ENCODE measurements at regions not wholly inside any gene's neighbourhood (a gene's known extent, or its start where the extent isn't known, plus 50 kb on each side); places are given as distances from the start of the nearest gene placed in this dataset.
"Not testable (repeated sequence)": the region's sequence is repeated elsewhere in the genome, so short reads cannot be mapped to it uniquely, and the experiment has no call there.

DNA sequence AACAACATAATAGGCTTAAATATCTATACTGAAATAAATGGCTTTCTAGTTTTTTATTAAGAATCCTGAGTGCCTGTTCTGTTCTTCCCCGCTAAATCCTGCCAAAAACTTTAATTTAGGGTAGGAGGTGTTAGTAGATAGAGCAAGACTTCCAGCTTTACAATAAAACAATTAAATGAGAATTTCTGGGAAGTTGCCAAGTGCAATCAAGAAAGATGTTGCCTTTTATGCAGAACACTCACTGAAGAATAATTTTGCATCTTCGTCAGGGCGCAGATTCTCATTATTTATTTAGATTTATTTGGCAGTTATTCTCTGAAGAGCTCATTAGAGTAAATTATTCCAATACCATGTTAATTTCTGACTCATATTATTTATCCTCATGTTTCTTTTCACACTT lies 103.2 kb upstream of the GPR141 start:
- no CpG with 5 or more reads among the region's 3 CpGs for WGBS (ENCODE audit: insufficient coverage)
- DNase-seq = no peak
- Mint-ChIP-seq H3K27ac (no peak overlapping the region), H3K27me3 (ENCODE audit: low read depth in 3 of 3) (no peaks in the 10 kb centered on the region), H3K4me1 (peaks cover 28% of the 10 kb centered on the region), H3K4me3 (no peak overlapping the region), H3K9me3 (no peaks in the 10 kb centered on the region), H3K36me3 (no peaks in the 10 kb centered on the region)
- H3K79me2 ChIP-seq (ENCODE audit: insufficient read depth, low read length) = no peaks in the 10 kb centered on the region
- TF ChIP-seq, protein P1, sequence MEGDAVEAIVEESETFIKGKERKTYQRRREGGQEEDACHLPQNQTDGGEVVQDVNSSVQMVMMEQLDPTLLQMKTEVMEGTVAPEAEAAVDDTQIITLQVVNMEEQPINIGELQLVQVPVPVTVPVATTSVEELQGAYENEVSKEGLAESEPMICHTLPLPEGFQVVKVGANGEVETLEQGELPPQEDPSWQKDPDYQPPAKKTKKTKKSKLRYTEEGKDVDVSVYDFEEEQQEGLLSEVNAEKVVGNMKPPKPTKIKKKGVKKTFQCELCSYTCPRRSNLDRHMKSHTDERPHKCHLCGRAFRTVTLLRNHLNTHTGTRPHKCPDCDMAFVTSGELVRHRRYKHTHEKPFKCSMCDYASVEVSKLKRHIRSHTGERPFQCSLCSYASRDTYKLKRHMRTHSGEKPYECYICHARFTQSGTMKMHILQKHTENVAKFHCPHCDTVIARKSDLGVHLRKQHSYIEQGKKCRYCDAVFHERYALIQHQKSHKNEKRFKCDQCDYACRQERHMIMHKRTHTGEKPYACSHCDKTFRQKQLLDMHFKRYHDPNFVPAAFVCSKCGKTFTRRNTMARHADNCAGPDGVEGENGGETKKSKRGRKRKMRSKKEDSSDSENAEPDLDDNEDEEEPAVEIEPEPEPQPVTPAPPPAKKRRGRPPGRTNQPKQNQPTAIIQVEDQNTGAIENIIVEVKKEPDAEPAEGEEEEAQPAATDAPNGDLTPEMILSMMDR (IDR thresholded peaks at IDR 0.05) = no peak
- H3K36me3 ChIP-seq (replicated peaks in 1 of 2; ENCODE audit: control insufficient read depth in 1 of 2, insufficient read depth in 2 of 2, low read length in 2 of 2) = no peaks in the 10 kb centered on the region
- H3K4me2 ChIP-seq (replicated peaks; ENCODE audit: extremely low read depth, low read length, poor library complexity, severe bottlenecking) = no peak overlapping the region
- H3K4me3 ChIP-seq (replicated peaks in 1 of 3; ENCODE audit: low read depth in 2 of 3, low read length in 3 of 3) = no peak overlapping the region
- no peaks in the 10 kb centered on the region for H4K20me1 ChIP-seq (ENCODE audit: insufficient read depth, low read length)
- H3K9ac ChIP-seq (ENCODE audit: insufficient read depth, low read length, poor library complexity, severe bottlenecking) = no peak overlapping the region
- no peak overlapping the region for H3K27ac ChIP-seq (ENCODE audit: low read depth in 1 of 2, low read length in 2 of 2)
- H3K9me3 ChIP-seq (replicated peaks in 1 of 2; ENCODE audit: control insufficient read depth in 1 of 2, insufficient read depth in 1 of 2, low read length in 2 of 2) = no peaks in the 10 kb centered on the region
- H3K4me1 ChIP-seq (ENCODE audit: control insufficient read depth in 1 of 2, insufficient read depth in 2 of 2, low read length in 2 of 2) = peaks cover 20 to 22% of the 10 kb centered on the region in 2 donors
- no peaks in the 10 kb centered on the region for H3K27me3 ChIP-seq (ENCODE audit: control insufficient read depth in 2 of 2, insufficient read depth in 2 of 2, low read length in 2 of 2)
- intact Hi-C loops (cut with micrococcal nuclease) = no loop called here
- no peak overlapping the region for H2AFZ ChIP-seq (ENCODE audit: insufficient read depth, low read depth, low read length, poor library complexity, severe bottlenecking)

- peak overlapping the region in 1 of 2 donors; percentile 52 for H3K27ac ChIP-seq (ENCODE audit: low read depth in 1 of 2, low read length in 2 of 2)
- H3K27me3 Mint-ChIP-seq (ENCODE audit: low read depth in 3 of 3); H4K20me1 ChIP-seq (ENCODE audit: insufficient read depth, low read length); H3K9me3 Mint-ChIP-seq; H2AFZ ChIP-seq (ENCODE audit: insufficient read depth, low read depth, low read length, poor library complexity, severe bottlenecking); H3K79me2 ChIP-seq (ENCODE audit: insufficient read depth, low read length); H3K36me3 ChIP-seq (replicated peaks in 1 of 2; ENCODE audit: control insufficient read depth in 1 of 2, insufficient read depth in 2 of 2, low read length in 2 of 2); H3K27me3 ChIP-seq (ENCODE audit: control insufficient read depth in 2 of 2, insufficient read depth in 2 of 2, low read length in 2 of 2); H3K9me3 ChIP-seq (replicated peaks in 1 of 2; ENCODE audit: control insufficient read depth in 1 of 2, insufficient read depth in 1 of 2, low read length in 2 of 2); intact Hi-C loops (cut with micrococcal nuclease); H3K9ac ChIP-seq (ENCODE audit: insufficient read depth, low read length, poor library complexity, severe bottlenecking); H3K36me3 Mint-ChIP-seq: not testable (repeated sequence)
- Mint-ChIP-seq H3K4me1 (peaks cover 38% of the 10 kb centered on the region), H3K4me3 (peak overlapping the region in 1 of 2 donors; percentile 65), H3K27ac (peak overlapping the region in 6 of 7 donors; percentile 38 to 82 (median 65))
- peak overlapping the region in 1 of 3 experiments; percentile 12 for H3K4me3 ChIP-seq (replicated peaks in 1 of 3; ENCODE audit: low read depth in 2 of 3, low read length in 3 of 3)
- H3K4me2 ChIP-seq (replicated peaks; ENCODE audit: extremely low read depth, low read length, poor library complexity, severe bottlenecking) = peak overlapping the region; percentile 22
- peak in 2 of 3 donors; percentile 20 to 32 for DNase-seq
- H3K4me1 ChIP-seq (ENCODE audit: control insufficient read depth in 1 of 2, insufficient read depth in 2 of 2, low read length in 2 of 2) = peaks cover 29 to 32% of the 10 kb centered on the region in 2 donors
- WGBS (ENCODE audit: insufficient coverage) = no CpG with 5 or more reads among the region's 4 CpGs
Measured at GRCh38 chr7:37584651-37585463, 98.7 kb upstream of the GPR141 start.
